ENCODE measurements at regions not wholly inside any gene's neighbourhood (a gene's known extent, or its start where the extent isn't known, plus 50 kb on each side); places are given as distances from the start of the nearest gene placed in this dataset.

GRCh38 chr3:99286266-99286845 lies 352.0 kb upstream of the COL8A1 start:
- H3K4me3 ChIP-seq (ENCODE audit: low read depth, low read length) = no peak overlapping the region
- DNase-seq (ENCODE audit: low read depth) = peak; percentile 22
- no peak for TF ChIP-seq CTCF (IDR thresholded peaks at IDR 0.05; ENCODE audit: insufficient read depth, low read length)

GRCh38 chr3:99269606-99270351 lies 368.3 kb upstream of the DCBLD2 start:
- DNase-seq (ENCODE audit: low read depth) = peak; percentile 67
- no peak for TF ChIP-seq CTCF (IDR thresholded peaks at IDR 0.05; ENCODE audit: insufficient read depth, low read length)
- H3K4me3 ChIP-seq (ENCODE audit: low read depth, low read length) = no peak overlapping the region

- no peak for TF ChIP-seq CTCF (IDR thresholded peaks at IDR 0.05; ENCODE audit: insufficient read depth, low read length)
Observed at GRCh38 chr3:99256788-99257187, 355.3 kb upstream of the DCBLD2 start.

GRCh38 chr3:99253963-99254355 lies 352.5 kb upstream of the DCBLD2 start:
- H3K4me3 ChIP-seq (ENCODE audit: low read depth, low read length) = no peak overlapping the region
- DNase-seq (ENCODE audit: low read depth) = no peak
- no peak for TF ChIP-seq CTCF (IDR thresholded peaks at IDR 0.05; ENCODE audit: insufficient read depth, low read length)

More at GRCh38 chr3:99256788-99257187, 355.3 kb upstream of the DCBLD2 start:
- no peak overlapping the region for H3K4me3 ChIP-seq (ENCODE audit: low read depth, low read length)
- DNase-seq (ENCODE audit: low read depth) = no peak

GRCh38 chr3:99250821-99251355 lies 349.4 kb upstream of the DCBLD2 start:
- no peak overlapping the region for H3K4me3 ChIP-seq (ENCODE audit: low read depth, low read length)
- DNase-seq (ENCODE audit: low read depth) = peak; percentile 42
- TF ChIP-seq CTCF (IDR thresholded peaks at IDR 0.05; ENCODE audit: insufficient read depth, low read length) = no peak

- no peak for DNase-seq (ENCODE audit: low read depth)
- no peak overlapping the region for H3K4me3 ChIP-seq (ENCODE audit: low read depth, low read length)
- no peak for TF ChIP-seq CTCF (IDR thresholded peaks at IDR 0.05; ENCODE audit: insufficient read depth, low read length)
Observed at GRCh38 chr3:99250272-99250671, 348.8 kb upstream of the DCBLD2 start.

Data from fibroblast of the aortic adventitia (primary cell).